H1 (cell line): ENCODE measurements at regions not wholly inside any gene's neighbourhood (a gene's known extent, or its start where the extent isn't known, plus 50 kb on each side); places are given as distances from the start of the nearest gene placed in this dataset.

Experiments
- TBP ChIP-seq: IDR thresholded peaks from 2 replicates; pipeline ENCODE4 v1.6.1; 2011; ENCODE audit warnings: low read depth, low read length, improper control_type of control experiment
- YY1 ChIP-seq: IDR thresholded peaks from 2 replicates; pipeline ENCODE4 v1.6.1; 2011; ENCODE audit warnings: low read depth, mild to moderate bottlenecking, low read length
- TF ChIP-seq, protein P1 (sequence below): fragments of 300-600 bp; sonication (generic); IDR thresholded peaks from 2 replicates; pipeline ENCODE4 v1.7.1; 2012; ENCODE audit warnings: low read length, moderate library complexity, mild to moderate bottlenecking, inconsistent platforms; ENCODE audit not compliant: insufficient replicate concordance

DNA sequence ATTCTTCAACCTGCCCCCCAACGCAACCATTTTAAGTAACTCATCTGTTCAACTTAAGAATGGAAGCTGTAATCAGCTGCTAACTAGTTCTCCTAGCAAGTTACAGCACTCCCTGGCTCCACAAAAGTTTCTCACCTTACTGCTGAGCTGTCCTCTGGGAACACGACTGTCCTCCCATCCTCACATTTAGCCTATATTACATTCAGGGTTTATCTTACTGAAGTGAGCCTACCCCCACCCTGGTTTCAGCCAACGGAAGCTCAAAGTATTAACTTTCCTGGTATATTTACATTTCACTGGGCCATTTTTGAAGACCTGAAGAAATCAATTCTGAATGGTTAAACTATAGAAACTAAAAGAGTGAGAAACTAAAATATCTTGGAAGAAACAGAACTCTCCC lies 64.9 kb upstream of the TANK start (continued):
- TF ChIP-seq, protein P1, sequence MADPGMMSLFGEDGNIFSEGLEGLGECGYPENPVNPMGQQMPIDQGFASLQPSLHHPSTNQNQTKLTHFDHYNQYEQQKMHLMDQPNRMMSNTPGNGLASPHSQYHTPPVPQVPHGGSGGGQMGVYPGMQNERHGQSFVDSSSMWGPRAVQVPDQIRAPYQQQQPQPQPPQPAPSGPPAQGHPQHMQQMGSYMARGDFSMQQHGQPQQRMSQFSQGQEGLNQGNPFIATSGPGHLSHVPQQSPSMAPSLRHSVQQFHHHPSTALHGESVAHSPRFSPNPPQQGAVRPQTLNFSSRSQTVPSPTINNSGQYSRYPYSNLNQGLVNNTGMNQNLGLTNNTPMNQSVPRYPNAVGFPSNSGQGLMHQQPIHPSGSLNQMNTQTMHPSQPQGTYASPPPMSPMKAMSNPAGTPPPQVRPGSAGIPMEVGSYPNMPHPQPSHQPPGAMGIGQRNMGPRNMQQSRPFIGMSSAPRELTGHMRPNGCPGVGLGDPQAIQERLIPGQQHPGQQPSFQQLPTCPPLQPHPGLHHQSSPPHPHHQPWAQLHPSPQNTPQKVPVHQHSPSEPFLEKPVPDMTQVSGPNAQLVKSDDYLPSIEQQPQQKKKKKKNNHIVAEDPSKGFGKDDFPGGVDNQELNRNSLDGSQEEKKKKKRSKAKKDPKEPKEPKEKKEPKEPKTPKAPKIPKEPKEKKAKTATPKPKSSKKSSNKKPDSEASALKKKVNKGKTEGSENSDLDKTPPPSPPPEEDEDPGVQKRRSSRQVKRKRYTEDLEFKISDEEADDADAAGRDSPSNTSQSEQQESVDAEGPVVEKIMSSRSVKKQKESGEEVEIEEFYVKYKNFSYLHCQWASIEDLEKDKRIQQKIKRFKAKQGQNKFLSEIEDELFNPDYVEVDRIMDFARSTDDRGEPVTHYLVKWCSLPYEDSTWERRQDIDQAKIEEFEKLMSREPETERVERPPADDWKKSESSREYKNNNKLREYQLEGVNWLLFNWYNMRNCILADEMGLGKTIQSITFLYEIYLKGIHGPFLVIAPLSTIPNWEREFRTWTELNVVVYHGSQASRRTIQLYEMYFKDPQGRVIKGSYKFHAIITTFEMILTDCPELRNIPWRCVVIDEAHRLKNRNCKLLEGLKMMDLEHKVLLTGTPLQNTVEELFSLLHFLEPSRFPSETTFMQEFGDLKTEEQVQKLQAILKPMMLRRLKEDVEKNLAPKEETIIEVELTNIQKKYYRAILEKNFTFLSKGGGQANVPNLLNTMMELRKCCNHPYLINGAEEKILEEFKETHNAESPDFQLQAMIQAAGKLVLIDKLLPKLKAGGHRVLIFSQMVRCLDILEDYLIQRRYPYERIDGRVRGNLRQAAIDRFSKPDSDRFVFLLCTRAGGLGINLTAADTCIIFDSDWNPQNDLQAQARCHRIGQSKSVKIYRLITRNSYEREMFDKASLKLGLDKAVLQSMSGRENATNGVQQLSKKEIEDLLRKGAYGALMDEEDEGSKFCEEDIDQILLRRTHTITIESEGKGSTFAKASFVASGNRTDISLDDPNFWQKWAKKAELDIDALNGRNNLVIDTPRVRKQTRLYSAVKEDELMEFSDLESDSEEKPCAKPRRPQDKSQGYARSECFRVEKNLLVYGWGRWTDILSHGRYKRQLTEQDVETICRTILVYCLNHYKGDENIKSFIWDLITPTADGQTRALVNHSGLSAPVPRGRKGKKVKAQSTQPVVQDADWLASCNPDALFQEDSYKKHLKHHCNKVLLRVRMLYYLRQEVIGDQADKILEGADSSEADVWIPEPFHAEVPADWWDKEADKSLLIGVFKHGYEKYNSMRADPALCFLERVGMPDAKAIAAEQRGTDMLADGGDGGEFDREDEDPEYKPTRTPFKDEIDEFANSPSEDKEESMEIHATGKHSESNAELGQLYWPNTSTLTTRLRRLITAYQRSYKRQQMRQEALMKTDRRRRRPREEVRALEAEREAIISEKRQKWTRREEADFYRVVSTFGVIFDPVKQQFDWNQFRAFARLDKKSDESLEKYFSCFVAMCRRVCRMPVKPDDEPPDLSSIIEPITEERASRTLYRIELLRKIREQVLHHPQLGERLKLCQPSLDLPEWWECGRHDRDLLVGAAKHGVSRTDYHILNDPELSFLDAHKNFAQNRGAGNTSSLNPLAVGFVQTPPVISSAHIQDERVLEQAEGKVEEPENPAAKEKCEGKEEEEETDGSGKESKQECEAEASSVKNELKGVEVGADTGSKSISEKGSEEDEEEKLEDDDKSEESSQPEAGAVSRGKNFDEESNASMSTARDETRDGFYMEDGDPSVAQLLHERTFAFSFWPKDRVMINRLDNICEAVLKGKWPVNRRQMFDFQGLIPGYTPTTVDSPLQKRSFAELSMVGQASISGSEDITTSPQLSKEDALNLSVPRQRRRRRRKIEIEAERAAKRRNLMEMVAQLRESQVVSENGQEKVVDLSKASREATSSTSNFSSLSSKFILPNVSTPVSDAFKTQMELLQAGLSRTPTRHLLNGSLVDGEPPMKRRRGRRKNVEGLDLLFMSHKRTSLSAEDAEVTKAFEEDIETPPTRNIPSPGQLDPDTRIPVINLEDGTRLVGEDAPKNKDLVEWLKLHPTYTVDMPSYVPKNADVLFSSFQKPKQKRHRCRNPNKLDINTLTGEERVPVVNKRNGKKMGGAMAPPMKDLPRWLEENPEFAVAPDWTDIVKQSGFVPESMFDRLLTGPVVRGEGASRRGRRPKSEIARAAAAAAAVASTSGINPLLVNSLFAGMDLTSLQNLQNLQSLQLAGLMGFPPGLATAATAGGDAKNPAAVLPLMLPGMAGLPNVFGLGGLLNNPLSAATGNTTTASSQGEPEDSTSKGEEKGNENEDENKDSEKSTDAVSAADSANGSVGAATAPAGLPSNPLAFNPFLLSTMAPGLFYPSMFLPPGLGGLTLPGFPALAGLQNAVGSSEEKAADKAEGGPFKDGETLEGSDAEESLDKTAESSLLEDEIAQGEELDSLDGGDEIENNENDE: no peak
- TF ChIP-seq TBP (no peak), YY1 (no peak)
